NCI-H460 (cell line): ENCODE measurements at regions not wholly inside any gene's neighbourhood (a gene's known extent, or its start where the extent isn't known, plus 50 kb on each side); places are given as distances from the start of the nearest gene placed in this dataset.

Experiments
- DNase-seq: peaks from one replicate; pipeline ENCODE4 v3.0.0-alpha.2; 2016; ENCODE audit warnings: low read depth; ENCODE audit errors: extremely low read depth

DNA sequence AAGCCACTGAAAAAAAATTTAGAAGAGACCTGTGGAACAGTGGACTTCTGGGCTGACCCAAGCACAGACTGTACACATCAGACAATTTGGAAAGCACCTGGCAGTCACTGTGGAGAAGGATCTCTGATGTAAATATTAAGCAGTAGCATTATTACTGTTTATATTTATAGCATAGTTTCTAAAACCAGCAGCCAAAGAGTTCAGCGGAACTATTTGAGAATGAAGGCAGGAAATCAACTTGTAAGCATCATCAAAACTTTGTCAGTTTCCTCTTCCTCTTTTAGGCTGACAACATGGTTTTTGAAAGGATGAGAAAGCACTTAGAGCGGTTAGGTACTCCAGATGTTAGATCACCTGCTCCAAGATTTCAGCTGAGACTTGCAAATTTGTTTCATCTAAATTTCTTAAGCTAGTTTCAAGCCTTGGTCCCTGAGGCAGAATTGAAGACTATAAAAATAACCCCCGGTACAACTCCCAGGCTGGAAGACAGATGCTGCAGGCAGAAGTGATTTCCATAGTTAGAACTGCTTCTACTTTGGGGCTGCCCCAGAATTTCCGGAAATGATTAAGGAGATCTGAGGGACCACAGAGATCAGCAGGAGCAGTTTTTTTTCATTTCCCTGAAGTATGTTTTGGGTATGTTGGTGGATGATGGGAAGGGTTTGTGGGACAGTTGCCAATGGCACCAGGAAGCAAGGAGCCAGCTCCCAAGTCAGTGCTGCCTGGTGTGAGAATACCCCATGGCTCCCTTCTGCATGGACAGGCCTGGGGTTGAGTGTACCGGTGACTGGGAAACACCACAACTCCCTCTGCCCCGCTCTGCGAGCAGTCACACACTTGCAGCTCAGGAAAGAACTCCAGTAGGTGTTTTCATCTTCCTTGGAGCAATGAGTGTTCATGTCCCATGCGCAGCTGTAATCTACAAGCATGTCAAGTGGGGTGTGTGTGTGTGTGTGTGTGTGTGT lies 354.5 kb downstream of the NUAK1 start:
- no peak for DNase-seq

DNA sequence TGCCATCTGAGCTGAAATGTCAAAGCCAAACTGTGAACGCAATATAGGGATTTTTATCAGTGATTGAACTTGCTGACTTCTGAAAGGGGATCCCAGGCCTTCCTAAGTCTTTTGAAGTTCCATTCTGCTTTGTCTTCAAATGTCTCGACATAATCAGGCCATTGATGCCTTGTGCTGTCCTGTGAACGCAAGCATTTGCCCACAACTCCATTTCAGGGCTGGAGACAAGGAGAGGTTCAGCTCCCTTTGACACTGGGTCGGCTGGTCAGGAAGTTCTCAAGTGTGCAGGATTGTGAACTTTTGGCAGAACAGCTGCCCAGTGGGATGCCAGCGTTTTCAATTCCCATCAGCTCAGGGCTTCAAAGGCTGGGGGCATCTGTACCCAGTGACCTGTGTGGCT lies 345.3 kb downstream of the NUAK1 start:
- DNase-seq = no peak

DNA sequence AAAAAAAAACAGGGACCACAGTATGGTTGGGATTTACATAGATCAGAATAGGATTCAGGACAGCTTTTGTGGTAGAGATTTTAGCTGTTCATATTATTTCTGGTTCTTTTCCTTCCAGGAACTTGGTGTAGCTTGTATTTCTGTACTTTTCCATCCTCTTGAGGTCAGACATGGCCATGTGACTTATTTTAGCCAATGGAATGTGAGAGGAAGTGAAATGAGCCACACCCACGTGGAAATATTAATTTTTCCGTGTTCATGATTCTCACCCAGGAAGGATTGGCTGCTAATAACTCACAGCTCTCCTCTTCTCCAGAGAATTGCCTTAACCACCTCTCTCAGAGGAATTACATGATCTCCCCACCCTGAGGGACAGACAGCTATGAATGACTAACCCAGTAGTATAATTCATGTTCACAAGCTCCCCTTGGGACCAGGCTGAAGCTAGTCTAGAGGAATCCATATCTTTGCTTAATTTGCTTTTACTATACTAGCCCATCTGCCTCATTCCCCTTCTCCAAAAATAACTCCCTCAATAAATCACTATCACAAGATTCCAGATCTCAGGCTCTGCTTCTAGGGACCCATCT lies 340.4 kb downstream of the NUAK1 start:
- no peak for DNase-seq

DNA sequence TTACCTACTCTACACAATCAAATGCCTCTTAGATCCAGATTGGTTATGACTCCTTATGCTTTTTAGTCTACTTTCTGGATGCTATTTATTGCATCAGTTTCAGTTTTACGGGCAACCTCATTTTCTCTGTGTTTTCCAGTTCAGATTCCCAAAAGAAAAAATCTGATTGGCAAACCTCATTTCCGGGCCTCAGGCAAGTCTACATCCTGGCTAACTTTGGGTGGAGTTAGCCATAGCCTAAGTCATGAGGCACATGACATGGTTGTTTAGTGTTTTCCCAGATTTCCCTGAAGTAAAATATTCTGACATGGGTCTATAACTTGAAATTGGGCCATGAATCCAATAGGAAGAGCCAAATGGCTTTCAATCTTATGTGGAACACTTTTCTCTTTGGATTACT lies 339.7 kb downstream of the NUAK1 start:
- no peak for DNase-seq

DNA sequence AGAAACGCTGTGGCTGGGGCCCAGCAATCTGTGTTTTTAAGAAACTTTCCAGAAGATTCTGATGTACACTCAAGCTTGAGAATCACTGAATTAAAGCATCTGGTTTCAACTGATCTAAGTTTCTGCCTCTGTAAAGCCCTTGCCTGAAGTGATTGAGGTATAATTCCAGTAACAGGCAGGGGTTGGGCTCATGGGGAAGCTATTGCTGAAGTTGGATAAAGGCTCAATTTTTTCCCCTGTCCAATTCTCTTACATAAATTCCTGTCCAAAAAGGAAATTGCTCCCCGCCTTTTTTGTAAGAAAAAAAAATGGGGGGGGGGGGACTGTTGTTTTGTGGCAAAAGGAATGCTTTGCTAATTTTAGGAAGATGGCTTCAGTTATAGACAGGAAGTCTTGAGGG lies 337.4 kb downstream of the NUAK1 start:
- DNase-seq = no peak

DNA sequence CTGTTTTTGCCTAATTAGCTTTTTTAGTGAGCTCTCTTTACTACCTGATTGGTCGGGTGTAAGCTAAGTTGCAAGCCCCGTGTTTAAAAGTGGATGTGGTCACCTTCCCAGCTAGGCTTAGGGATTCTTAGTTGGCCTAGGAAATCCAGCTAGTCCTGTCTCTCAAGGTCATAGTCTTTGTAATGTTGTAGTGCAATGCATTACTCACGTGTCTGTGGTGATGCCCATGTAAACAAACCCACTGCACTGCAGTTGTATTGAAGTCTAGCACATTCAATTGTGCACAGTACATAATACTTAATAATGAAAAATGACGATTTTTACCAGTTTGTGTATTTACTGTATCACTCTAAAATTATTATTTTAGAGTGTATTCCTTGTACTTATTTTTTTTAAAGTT lies 335.5 kb downstream of the NUAK1 start:
- DNase-seq = no peak

GRCh38 chr12:105804591-105805265 lies 334.0 kb downstream of the NUAK1 start:
- no peak for DNase-seq

GRCh38 chr12:105805730-105806399 lies 332.9 kb downstream of the NUAK1 start:
- no peak for DNase-seq

DNA sequence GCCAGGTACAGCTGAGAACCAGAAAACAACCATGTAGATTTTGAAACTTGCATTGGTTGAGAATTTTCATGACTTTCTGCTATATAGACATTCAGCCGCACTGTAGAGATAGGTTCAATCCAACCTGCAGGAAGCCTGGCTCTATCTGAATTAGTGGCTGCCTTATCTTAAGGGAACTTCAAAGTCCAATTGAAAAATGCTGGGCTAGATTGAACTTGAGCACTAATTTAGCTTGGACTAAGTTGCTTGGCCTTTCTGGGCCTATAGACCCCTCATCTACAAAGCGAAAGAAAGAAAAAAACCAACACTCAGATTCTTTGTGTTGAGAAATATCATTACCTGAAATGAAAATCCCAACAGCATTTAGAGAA lies 332.4 kb downstream of the NUAK1 start:
- no peak for DNase-seq

DNA sequence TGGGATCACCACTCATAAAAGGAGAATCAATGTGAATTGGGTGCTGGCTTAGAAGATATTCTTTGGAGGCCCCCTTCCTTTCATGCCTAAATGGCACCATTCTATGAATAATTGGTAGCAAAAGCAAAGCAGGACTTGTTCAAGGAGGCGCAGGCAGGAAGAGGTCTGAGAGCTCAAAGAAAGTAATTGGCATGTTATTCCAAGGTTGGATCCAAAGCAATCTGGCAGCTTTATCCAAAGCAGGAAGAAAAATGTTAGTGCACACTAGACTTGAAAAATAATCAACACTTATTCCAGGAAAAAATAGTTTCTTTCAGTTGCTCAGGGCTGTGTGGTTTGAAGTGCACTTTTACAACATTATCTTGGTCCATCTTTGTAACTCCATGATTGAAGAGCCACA lies 326.4 kb downstream of the NUAK1 start:
- DNase-seq = no peak

- DNase-seq = no peak
Measured at GRCh38 chr12:105813201-105813600, 325.6 kb downstream of the NUAK1 start.

DNA sequence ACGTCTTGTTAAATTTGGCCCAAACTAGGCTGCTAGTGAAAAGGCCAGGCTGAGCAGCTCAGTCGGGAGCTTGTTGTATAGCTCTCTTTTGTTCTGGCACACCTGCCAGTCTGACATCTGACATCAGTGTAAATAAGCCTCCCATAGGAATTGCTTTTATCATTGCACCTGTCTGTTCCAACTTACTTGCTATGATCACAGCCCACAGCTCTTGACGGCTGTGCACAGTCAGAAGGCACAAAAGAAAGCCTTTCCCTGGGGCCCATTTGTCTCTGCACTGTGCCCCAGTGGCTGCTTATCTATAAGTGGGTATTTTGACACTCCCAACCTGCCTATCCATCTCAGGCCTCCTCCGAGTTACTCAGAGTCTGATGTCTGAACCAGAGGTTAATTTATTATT lies 324.5 kb downstream of the NUAK1 start:
- no peak for DNase-seq

- no peak for DNase-seq
Measured at GRCh38 chr12:105819549-105819948, 319.2 kb downstream of the NUAK1 start.

DNA sequence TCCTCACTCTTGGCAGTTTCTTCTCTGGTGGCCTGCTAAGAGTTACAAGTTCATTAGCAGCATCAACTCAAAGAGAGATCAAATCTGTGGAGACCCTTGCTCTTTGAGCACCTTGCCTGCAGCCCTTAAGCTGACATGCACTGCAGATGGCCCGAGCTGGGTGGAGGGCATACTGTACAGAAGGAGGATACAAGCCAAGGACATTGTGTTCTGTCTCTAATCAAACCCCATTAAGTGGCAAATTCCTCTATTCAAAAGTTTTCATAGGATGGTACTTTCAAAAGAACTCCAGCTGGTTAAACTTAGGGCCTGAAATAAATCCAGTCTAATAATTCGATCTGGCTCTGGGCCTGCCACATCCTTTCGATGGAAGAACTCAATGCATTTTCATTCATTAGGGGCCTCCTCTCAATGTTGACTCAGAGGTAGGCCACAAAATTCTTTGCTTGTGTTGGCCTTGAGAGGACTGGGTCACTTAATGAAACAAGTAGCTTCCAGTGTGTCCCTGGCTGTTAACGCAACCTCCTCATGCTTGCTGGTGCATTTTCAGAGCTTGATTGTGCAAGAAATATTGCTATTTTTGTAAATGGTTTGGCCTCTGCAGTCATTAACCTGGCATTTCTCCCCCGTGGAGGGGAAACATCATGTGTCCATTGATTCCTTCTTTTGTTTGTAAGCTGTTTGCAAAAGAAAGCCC lies 318.2 kb downstream of the NUAK1 start:
- DNase-seq = no peak

- no peak for DNase-seq
Measured at GRCh38 chr12:105822131-105823105, 316.3 kb downstream of the NUAK1 start.

DNA sequence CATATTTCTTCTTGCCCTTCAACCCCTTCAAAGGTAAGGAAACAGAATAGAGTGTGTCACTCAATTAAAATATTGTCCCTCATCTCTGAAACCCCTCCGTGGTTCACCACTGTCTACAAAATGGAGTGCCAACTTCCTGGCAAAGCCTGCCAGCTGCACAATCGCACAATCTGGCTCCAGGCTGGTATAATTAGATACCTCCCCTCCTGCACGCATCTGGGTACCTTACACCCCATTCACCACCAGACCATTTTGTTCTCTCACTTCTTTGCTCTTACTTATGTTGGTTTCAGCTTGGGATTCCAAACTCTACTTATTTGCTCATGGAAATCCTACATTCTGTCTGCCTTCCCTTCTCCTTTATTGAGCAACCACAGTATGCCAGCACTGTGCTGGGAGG lies 314.9 kb downstream of the NUAK1 start:
- DNase-seq = no peak

DNA sequence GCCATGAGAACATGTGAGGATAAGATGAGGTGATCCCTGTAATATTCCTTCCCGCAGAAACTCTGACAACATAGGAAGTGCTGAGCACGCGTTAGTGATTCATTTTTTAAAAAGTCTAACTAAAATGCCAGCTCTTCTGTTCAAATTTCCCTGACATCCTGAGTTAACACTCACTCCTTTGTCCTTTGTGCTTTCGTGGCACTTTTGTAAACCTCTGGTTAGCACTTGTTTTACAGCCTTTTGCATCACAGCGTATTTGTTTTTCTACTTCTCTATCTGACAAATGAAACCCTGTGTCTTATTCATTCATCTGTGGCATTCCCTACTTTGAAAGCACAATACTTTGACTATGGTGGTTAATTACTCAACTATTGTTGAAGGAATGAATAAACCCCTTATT lies 313.6 kb downstream of the NUAK1 start:
- DNase-seq = no peak

DNA sequence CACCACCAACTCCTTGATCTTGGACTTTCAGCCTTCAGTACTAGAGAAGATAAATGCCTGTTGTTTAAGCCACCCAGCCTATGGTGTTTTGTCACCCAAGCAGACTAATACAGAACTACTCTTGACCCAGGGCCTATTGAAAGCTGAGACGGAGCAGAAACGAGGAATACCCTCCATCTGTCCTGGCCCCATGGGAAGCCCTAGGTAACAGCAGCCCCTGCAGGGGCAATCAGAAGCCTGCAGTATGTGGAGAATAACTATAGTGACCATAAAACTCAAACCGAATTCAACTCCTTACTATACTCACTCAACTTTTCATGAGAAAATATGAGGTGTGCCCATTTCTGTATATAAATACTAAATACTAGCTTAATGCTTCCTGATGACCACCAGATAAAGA lies 307.4 kb downstream of the NUAK1 start:
- no peak for DNase-seq

DNA sequence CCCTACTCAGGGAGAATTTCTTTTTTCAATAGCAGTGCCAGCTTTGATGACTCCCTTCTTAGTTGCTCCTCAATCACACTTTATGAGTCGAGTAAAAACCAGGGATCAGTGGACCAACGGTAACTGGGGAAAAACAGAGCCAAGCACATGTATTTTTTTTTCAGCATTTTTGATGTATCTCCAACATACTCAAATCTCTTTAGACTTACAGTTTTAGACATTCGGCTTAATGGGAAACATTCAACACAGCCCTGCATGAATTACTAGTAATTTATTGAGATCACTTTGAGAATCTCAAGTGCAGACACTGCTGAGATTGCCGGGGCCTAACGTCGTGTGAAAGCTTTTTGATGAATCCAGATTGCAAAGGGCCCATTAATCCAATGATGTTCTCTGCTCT lies 306.7 kb downstream of the NUAK1 start:
- DNase-seq = no peak
